Stimulated activated CD8-positive, alpha-beta memory T cell treated with anti-CD3 and anti-CD28 coated beads, Interleukin-4, amount 100 ng/mL, for 48 hours (primary cell): ENCODE measurements at regions not wholly inside any gene's neighbourhood (a gene's known extent, or its start where the extent isn't known, plus 50 kb on each side); places are given as distances from the start of the nearest gene placed in this dataset.

Experiments used
- DNase-seq: peaks from one replicate; pipeline ENCODE4 v3.0.0-alpha.2; 2020

- no peak for DNase-seq
Measured at GRCh38 chr3:127110982-127111693, 81.8 kb upstream of the PRR23E start.

- DNase-seq, result no peak
Measured at GRCh38 chr3:127112796-127113570, 79.9 kb upstream of the PRR23E start.

GRCh38 chr3:127113571-127113891 is 79.4 kb upstream of the PRR23E start:
- no peak for DNase-seq

- no peak for DNase-seq
Measured at GRCh38 chr3:127114337-127115070, 78.4 kb upstream of the PRR23E start.

- DNase-seq, result no peak
Measured at GRCh38 chr3:127115691-127116351, 77.1 kb upstream of the PRR23E start.

GRCh38 chr3:127118366-127118765 is 74.6 kb upstream of the PRR23E start:
- no peak for DNase-seq

GRCh38 chr3:127119693-127120464 is 73.1 kb upstream of the PRR23E start:
- DNase-seq, result no peak

- no peak for DNase-seq
Measured at GRCh38 chr3:127120851-127121647, 71.9 kb upstream of the PRR23E start.

- no peak for DNase-seq
Measured at GRCh38 chr3:127121885-127122284, 71.0 kb upstream of the PRR23E start.

GRCh38 chr3:127123533-127123932 is 69.4 kb upstream of the PRR23E start:
- no peak for DNase-seq

GRCh38 chr3:127124120-127124519 is 68.8 kb upstream of the PRR23E start:
- no peak for DNase-seq

- no peak for DNase-seq
Measured at GRCh38 chr3:127131424-127132170, 61.3 kb upstream of the PRR23E start.

- DNase-seq, result no peak
Measured at GRCh38 chr3:127132876-127133275, 60.1 kb upstream of the PRR23E start.

- DNase-seq, result no peak
Measured at GRCh38 chr3:127133971-127134370, 59.0 kb upstream of the PRR23E start.

- no peak for DNase-seq
Measured at GRCh38 chr3:127134466-127134865, 58.5 kb upstream of the PRR23E start.

- no peak for DNase-seq
Measured at GRCh38 chr3:127134887-127135240, 58.1 kb upstream of the PRR23E start.

GRCh38 chr3:127135241-127136023 is 57.5 kb upstream of the PRR23E start:
- peak; percentile 29 for DNase-seq

- DNase-seq, result no peak
Measured at GRCh38 chr3:127136024-127136600, 56.8 kb upstream of the PRR23E start.

GRCh38 chr3:127136706-127137105 is 56.2 kb upstream of the PRR23E start:
- DNase-seq, result no peak

GRCh38 chr3:127137113-127137512 is 55.8 kb upstream of the PRR23E start:
- no peak for DNase-seq
